OCI-LY3 (cell line): ENCODE measurements at regions not wholly inside any gene's neighbourhood (a gene's known extent, or its start where the extent isn't known, plus 50 kb on each side); places are given as distances from the start of the nearest gene placed in this dataset.

Experiments
- EZH2phosphoT487 ChIP-seq: fragments of 200-600 bp; shearing (Covaris generic); IDR thresholded peaks from 2 replicates; pipeline ENCODE4 v1.6.1; 2018; ENCODE audit warnings: antibody characterized with exemption, mixed run types, low read depth
- TF ChIP-seq, protein P1 (sequence below): fragments of 200-600, 300-600 bp; sonication (generic); IDR thresholded peaks from 2 replicates; pipeline ENCODE4 v1.5.1; 2014; ENCODE audit warnings: antibody characterized with exemption, low read length, low read depth

DNA sequence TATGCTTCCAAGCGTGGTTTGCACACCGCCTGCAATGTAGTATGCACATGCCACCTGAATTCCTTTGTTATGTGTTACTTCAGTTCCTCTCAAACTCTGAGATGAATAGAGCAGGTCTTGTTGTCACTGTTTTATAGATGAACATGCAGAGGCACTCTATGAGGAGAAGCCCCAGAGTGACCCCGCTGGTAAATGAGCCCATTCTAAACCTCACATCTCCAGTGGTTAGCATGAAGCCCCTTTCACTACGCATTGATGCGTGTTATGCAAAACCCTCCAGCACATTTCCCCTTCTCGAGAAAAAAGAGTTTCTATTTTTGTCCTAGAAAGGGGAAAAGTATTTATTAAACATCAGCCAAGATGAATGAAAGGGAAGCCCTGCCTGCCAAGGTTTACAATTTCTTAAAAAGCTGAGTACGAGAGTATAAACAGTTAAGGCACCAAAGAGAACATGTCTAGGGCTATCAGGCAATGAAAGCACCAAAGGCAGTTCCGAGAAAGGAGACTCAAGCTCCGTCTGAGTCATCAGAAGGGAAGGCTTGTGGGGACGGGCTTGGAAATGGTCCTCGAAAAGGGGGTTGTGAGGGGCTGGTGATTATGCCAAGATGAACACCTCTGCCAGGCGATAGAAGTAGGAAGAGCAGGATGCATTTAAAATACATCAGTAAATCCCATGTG lies 58.7 kb upstream of the PFKP start:
- TF ChIP-seq, protein P1, sequence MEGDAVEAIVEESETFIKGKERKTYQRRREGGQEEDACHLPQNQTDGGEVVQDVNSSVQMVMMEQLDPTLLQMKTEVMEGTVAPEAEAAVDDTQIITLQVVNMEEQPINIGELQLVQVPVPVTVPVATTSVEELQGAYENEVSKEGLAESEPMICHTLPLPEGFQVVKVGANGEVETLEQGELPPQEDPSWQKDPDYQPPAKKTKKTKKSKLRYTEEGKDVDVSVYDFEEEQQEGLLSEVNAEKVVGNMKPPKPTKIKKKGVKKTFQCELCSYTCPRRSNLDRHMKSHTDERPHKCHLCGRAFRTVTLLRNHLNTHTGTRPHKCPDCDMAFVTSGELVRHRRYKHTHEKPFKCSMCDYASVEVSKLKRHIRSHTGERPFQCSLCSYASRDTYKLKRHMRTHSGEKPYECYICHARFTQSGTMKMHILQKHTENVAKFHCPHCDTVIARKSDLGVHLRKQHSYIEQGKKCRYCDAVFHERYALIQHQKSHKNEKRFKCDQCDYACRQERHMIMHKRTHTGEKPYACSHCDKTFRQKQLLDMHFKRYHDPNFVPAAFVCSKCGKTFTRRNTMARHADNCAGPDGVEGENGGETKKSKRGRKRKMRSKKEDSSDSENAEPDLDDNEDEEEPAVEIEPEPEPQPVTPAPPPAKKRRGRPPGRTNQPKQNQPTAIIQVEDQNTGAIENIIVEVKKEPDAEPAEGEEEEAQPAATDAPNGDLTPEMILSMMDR: no peak
- TF ChIP-seq EZH2phosphoT487: no peak
